SK-N-SH (cell line): ENCODE measurements at regions not wholly inside any gene's neighbourhood (a gene's known extent, or its start where the extent isn't known, plus 50 kb on each side); places are given as distances from the start of the nearest gene placed in this dataset.

ENCODE experiments used
- CTCF ChIA-PET: fragments of 300-600, 350-600 bp; formaldehyde crosslinking; extraction: SDS; loops from one replicate; lab custom pipeline; 2021; lab: Yijun Ruan, JAX
- POLR2A ChIA-PET: fragments of 350-600 bp; sonication (Branson Sonifier 250); formaldehyde crosslinking; extraction: SDS; loops from one replicate; lab custom pipeline; 2020; ENCODE audit warnings: antibody characterized with exemption, inconsistent platforms; lab: Yijun Ruan, JAX
- DNase-seq: peaks from one replicate; pipeline ENCODE4 v3.0.0; 2012
- H2AFZ ChIP-seq: fragments of 200-600 bp; sonication (generic); 2 replicates; pipeline ENCODE4 v1.8.1; 2016; ENCODE audit warnings: antibody characterized with exemption, mild to moderate bottlenecking, low read depth
- H3F3A ChIP-seq: fragments of 200-600 bp; sonication (generic); replicated peaks from 2 replicates; pipeline ENCODE3; 2016; ENCODE audit warnings: antibody characterized with exemption, mild to moderate bottlenecking; ENCODE audit not compliant: insufficient read depth
- H3K27ac ChIP-seq, 2 experiments: fragments of 200-500 bp in 1 of 2; fragments of 200-600 bp in 1 of 2; sonication (Bioruptor generic) in 1 of 2; sonication (generic), shearing (Covaris generic) in 1 of 2; 2 replicates each; pipeline versions ENCODE4 v1.5.1 to v1.6.1; 2014 to 2016; ENCODE audit warnings: low read depth in 2 of 2, inconsistent platforms in 1 of 2, low read length in 1 of 2, mild to moderate bottlenecking in 1 of 2, mixed read lengths in 1 of 2
- H3K27me3 ChIP-seq: fragments of 200-600 bp; sonication (generic), shearing (Covaris generic); 2 replicates; pipeline ENCODE4 v1.6.1; 2016; ENCODE audit warnings: mixed run types; ENCODE audit not compliant: insufficient read depth
- H3K36me3 ChIP-seq, 2 experiments: fragments of 200-500 bp in 1 of 2; fragments of 200-600 bp in 1 of 2; sonication (Bioruptor generic) in 1 of 2; sonication (generic) in 1 of 2; replicated peaks in 1 of 2; 2 replicates each; pipeline versions ENCODE3 to v1.5.1; 2014 to 2016; ENCODE audit warnings: low read length in 1 of 2, mild to moderate bottlenecking in 1 of 2; ENCODE audit not compliant: insufficient read depth in 2 of 2, control insufficient read depth in 1 of 2
- H3K4me1 ChIP-seq, 2 experiments: fragments of 200-500 bp in 1 of 2; fragments of 200-600 bp in 1 of 2; sonication (Bioruptor generic) in 1 of 2; sonication (generic), shearing (Covaris generic) in 1 of 2; 2 replicates each; pipeline versions ENCODE4 v1.5.1 to v1.6.1; 2014 to 2016; ENCODE audit warnings: low read depth in 1 of 2, low read length in 1 of 2, mixed run types in 1 of 2; ENCODE audit not compliant: insufficient read depth in 2 of 2, control insufficient read depth in 1 of 2
- H3K4me2 ChIP-seq: fragments of 200-600 bp; sonication (generic), shearing (Covaris generic); 2 replicates; pipeline ENCODE4 v1.6.1; 2017; ENCODE audit warnings: mixed run types
- H3K4me3 ChIP-seq, 2 experiments: fragments of 200-500 bp in 1 of 2; fragments of 200-600 bp in 1 of 2; sonication (Bioruptor generic) in 1 of 2; sonication (generic), shearing (Covaris generic) in 1 of 2; 2 replicates each; pipeline versions ENCODE4 v1.5.1 to v1.8.1; 2014 to 2016; ENCODE audit warnings: low read depth in 2 of 2, inconsistent platforms in 1 of 2, low read length in 1 of 2, mild to moderate bottlenecking in 1 of 2, mixed read lengths in 1 of 2, moderate library complexity in 1 of 2
- H3K79me2 ChIP-seq: fragments of 200-600 bp; sonication (generic); 2 replicates; pipeline ENCODE4 v1.8.1; 2017; ENCODE audit warnings: mild to moderate bottlenecking; ENCODE audit not compliant: insufficient read depth
- H3K9ac ChIP-seq: fragments of 200-600 bp; sonication (generic); 2 replicates; pipeline ENCODE4 v1.6.1; 2017; ENCODE audit warnings: mixed run types
- H3K9me2 ChIP-seq: fragments of 200-600 bp; sonication (generic); 2 replicates; pipeline ENCODE4 v1.6.1; 2017; ENCODE audit warnings: mixed run types
- H3K9me3 ChIP-seq: fragments of 200-600 bp; sonication (generic); 2 replicates; pipeline ENCODE4 v1.6.1; 2017; ENCODE audit warnings: mixed run types, mild to moderate bottlenecking, moderate library complexity
- H4K20me1 ChIP-seq: fragments of 200-600 bp; sonication (generic); 2 replicates; pipeline ENCODE4 v1.6.1; 2017; ENCODE audit warnings: mild to moderate bottlenecking, mixed run types; ENCODE audit not compliant: insufficient read depth
- CHD2 ChIP-seq: fragments of 150-350 bp; IDR thresholded peaks from 2 replicates; pipeline ENCODE4 v1.6.1; 2018; ENCODE audit warnings: low read length; ENCODE audit not compliant: partially characterized antibody
- ELF1 ChIP-seq: IDR thresholded peaks from 2 replicates; pipeline ENCODE4 v1.4.0; 2012
- EP300 ChIP-seq, 2 experiments: IDR thresholded peaks; 2 replicates each; pipeline versions ENCODE4 v1.4.0 to v1.6.1; 2012; ENCODE audit warnings: borderline replicate concordance in 1 of 2, low read depth in 1 of 2, low read length in 1 of 2
- FOXJ3 ChIP-seq: sonication (generic); formaldehyde crosslinking; IDR thresholded peaks from 2 replicates; pipeline ENCODE4 v1.5.1; 2020; ENCODE audit warnings: mild to moderate bottlenecking, missing genetic modification reagents
- MAX ChIP-seq: IDR thresholded peaks from 2 replicates; pipeline ENCODE4 v1.4.0; 2012; ENCODE audit warnings: low read depth
- MXI1 ChIP-seq: IDR thresholded peaks from 2 replicates; pipeline ENCODE4 v1.6.1; 2012; ENCODE audit warnings: mild to moderate bottlenecking, low read depth, low read length, improper control_type of control experiment
- NFIC ChIP-seq: IDR thresholded peaks from 2 replicates; pipeline ENCODE4 v1.4.0; 2012; ENCODE audit warnings: borderline replicate concordance
- NRF1 ChIP-seq: IDR thresholded peaks from 2 replicates; pipeline ENCODE4 v1.6.1; 2012; ENCODE audit warnings: low read depth, mild to moderate bottlenecking, low read length
- POLR2AphosphoS5 ChIP-seq: IDR thresholded peaks from 2 replicates; pipeline ENCODE4 v1.6.1; 2012; ENCODE audit warnings: low read depth, low read length
- RCOR1 ChIP-seq: fragments of 150-350 bp; IDR thresholded peaks from 2 replicates; pipeline ENCODE4 v1.6.1; 2017; ENCODE audit warnings: antibody characterized with exemption, low read length
- REST ChIP-seq: IDR thresholded peaks from 2 replicates; pipeline ENCODE4 v1.6.1; 2012; ENCODE audit warnings: mild to moderate bottlenecking, low read depth, low read length, moderate library complexity
- RFX5 ChIP-seq: IDR thresholded peaks from 2 replicates; pipeline ENCODE4 v1.6.1; 2012; ENCODE audit warnings: mild to moderate bottlenecking, improper control_type of control experiment, low read length
- RXRA ChIP-seq: IDR thresholded peaks from 2 replicates; pipeline ENCODE4 v1.4.0; 2012; ENCODE audit warnings: low read depth, mild to moderate bottlenecking, borderline replicate concordance
- TCF12 ChIP-seq: IDR thresholded peaks from 2 replicates; pipeline ENCODE4 v1.4.0; 2012
- USF1 ChIP-seq: IDR thresholded peaks from 2 replicates; pipeline ENCODE4 v1.4.0; 2012; ENCODE audit warnings: low read depth, borderline replicate concordance
- WGBS: methylation state at CpG from one replicate; pipeline ENCODE4 v1.1.6; 2017; ENCODE audit warnings: low lambda C conversion rate; 5-methylcytosine and 5-hydroxymethylcytosine counted together

GRCh38 chr3:135812057-135812456 is 153.5 kb upstream of the PPP2R3A start:
- H3K36me3 ChIP-seq: no peaks in the 10 kb centered on the region
- H3K9me2 ChIP-seq: no peaks in the 10 kb centered on the region
- H4K20me1 ChIP-seq: no peaks in the 10 kb centered on the region
- no peak overlapping the region for H2AFZ ChIP-seq
- H3K4me1 ChIP-seq: peaks cover 0 to 13% of the 10 kb centered on the region in 2 experiments; a peak in 1 of 4 replicates
- H3K4me3 ChIP-seq: no peak overlapping the region
- H3K79me2 ChIP-seq: no peaks in the 10 kb centered on the region
- 46% methylated on average over 7 of the region's 7 CpGs for WGBS
- no peak overlapping the region for H3K27ac ChIP-seq
- TF ChIP-seq POLR2AphosphoS5 (no peak), ELF1 (no peak)
- H3F3A ChIP-seq: no peaks in the 10 kb centered on the region
- no peak overlapping the region for H3K9ac ChIP-seq
- ChIA-PET CTCF (interaction anchor here (0.6 to 1.0 kb wide), 3 partner anchors 9 to 1211 kb away, joined by 3 read pairs; no protein-coding TSS in a partner anchor), POLR2A (no interaction called here)
- H3K27me3 ChIP-seq: no peaks in the 10 kb centered on the region
- no peak for DNase-seq
- H3K9me3 ChIP-seq: no peaks in the 10 kb centered on the region
- H3K4me2 ChIP-seq: no peak overlapping the region

- Histone ChIP-seq H3K27ac (no peak overlapping the region), H3K4me3 (no peak overlapping the region), H3K4me1 (no peaks in the 10 kb centered on the region), H2AFZ (no peak overlapping the region), H3K27me3 (no peaks in the 10 kb centered on the region), H4K20me1 (no peaks in the 10 kb centered on the region), H3K9ac (no peak overlapping the region), H3K9me2 (no peaks in the 10 kb centered on the region), H3K4me2 (no peak overlapping the region), H3K9me3 (no peaks in the 10 kb centered on the region), H3K79me2 (no peaks in the 10 kb centered on the region), H3F3A (no peaks in the 10 kb centered on the region), H3K36me3 (no peaks in the 10 kb centered on the region)
- POLR2A ChIA-PET: no interaction called here
- DNase-seq: no peak
- CTCF ChIA-PET: interaction anchor here (1.5 kb wide), 1 partner anchor 208 kb away, joined by 3 read pairs; no protein-coding TSS in a partner anchor
- no peak for TF ChIP-seq EP300 (IDR thresholded peaks at IDR 0.05; ENCODE audit: borderline replicate concordance in 1 of 2, low read depth in 1 of 2, low read length in 1 of 2)
Observed at GRCh38 chr3:135834465-135834864, 131.1 kb upstream of the PPP2R3A start.

GRCh38 chr3:135837977-135838631 is 127.4 kb upstream of the PPP2R3A start:
- Histone ChIP-seq H3K4me2 (no peak overlapping the region), H3K27me3 (no peaks in the 10 kb centered on the region), H3K27ac (no peak overlapping the region), H3K4me1 (no peaks in the 10 kb centered on the region), H4K20me1 (no peaks in the 10 kb centered on the region), H3K36me3 (no peaks in the 10 kb centered on the region), H3K9me2 (no peaks in the 10 kb centered on the region), H3K9me3 (no peaks in the 10 kb centered on the region), H3K4me3 (no peak overlapping the region), H3K9ac (no peak overlapping the region), H2AFZ (no peak overlapping the region), H3K79me2 (no peaks in the 10 kb centered on the region), H3F3A (no peaks in the 10 kb centered on the region)
- WGBS: 10% methylated on average over 5 of the region's 5 CpGs
- POLR2A ChIA-PET: no interaction called here
- TF ChIP-seq MAX: no peak
- no peak for TF ChIP-seq RFX5
- TF ChIP-seq FOXJ3 (CRISPR knock-in tag): no peak
- no peak for TF ChIP-seq TCF12
- no peak for TF ChIP-seq RCOR1
- no peak for TF ChIP-seq MXI1
- TF ChIP-seq USF1: no peak
- no peak for TF ChIP-seq CHD2
- no peak for TF ChIP-seq RXRA
- no peak for TF ChIP-seq EP300 (IDR thresholded peaks at IDR 0.05; ENCODE audit: borderline replicate concordance in 1 of 2, low read depth in 1 of 2, low read length in 1 of 2)
- TF ChIP-seq NFIC: no peak
- no peak for TF ChIP-seq REST
- TF ChIP-seq NRF1: no peak
- no peak for DNase-seq
- CTCF ChIA-PET: no interaction called here
